IMR-90 (cell line): ENCODE measurements at regions not wholly inside any gene's neighbourhood (a gene's known extent, or its start where the extent isn't known, plus 50 kb on each side); places are given as distances from the start of the nearest gene placed in this dataset.

Experiments
- ATAC-seq: fragments of 200-7000 bp; cut with Tn5 transposase; 2 replicates; pipeline ENCODE4 v1.9.1; 2020; ENCODE audit warnings: low read depth, mild to moderate bottlenecking, moderate library complexity
- BruUV-seq: library from RNA; stranded (reverse); fragments of 400-500 nt; replicated peaks from 2 replicates; lab custom pipeline; 2021; lab: Mats Ljungman, UMichigan
- CTCF ChIA-PET: fragments of 300-600 bp; formaldehyde crosslinking; extraction: SDS; loops from one replicate; lab custom pipeline; 2021; ENCODE audit warnings: antibody characterized with exemption; lab: Yijun Ruan, JAX
- POLR2A ChIA-PET: fragments of 300-600 bp; sonication (Branson Sonifier 250); formaldehyde crosslinking; loops from one replicate; lab custom pipeline; 2022; ENCODE audit warnings: antibody characterized with exemption; ENCODE audit not compliant: unreplicated experiment; lab: Charles Lee
- DNase-seq: peaks from one replicate; pipeline ENCODE4 v3.0.0; 2013
- H2AFZ ChIP-seq: replicated peaks from 2 replicates; pipeline ENCODE3; 2013; ENCODE audit warnings: low read length, mild to moderate bottlenecking; ENCODE audit not compliant: poor library complexity
- H2AK5ac ChIP-seq: 2 replicates; pipeline ENCODE4 v1.6.1; 2013; ENCODE audit warnings: low read depth, low read length, inconsistent platforms
- H2AK9ac ChIP-seq: replicated peaks from 2 replicates; pipeline ENCODE3; 2013; ENCODE audit warnings: mild to moderate bottlenecking, low read depth, low read length, moderate library complexity; ENCODE audit not compliant: poor library complexity
- H2BK120ac ChIP-seq: 2 replicates; pipeline ENCODE4 v1.6.1; 2013; ENCODE audit warnings: low read depth, low read length, inconsistent platforms
- H2BK15ac ChIP-seq: 3 replicates; pipeline ENCODE4 v1.6.1; 2013; ENCODE audit warnings: low read depth, low read length, inconsistent platforms
- H2BK20ac ChIP-seq: 2 replicates; pipeline ENCODE4 v1.6.1; 2013; ENCODE audit warnings: low read depth, mild to moderate bottlenecking, inconsistent platforms, low read length, moderate library complexity
- H2BK5ac ChIP-seq: 2 replicates; pipeline ENCODE4 v1.6.1; 2013; ENCODE audit warnings: mild to moderate bottlenecking, low read depth, low read length, inconsistent platforms; ENCODE audit not compliant: poor library complexity, severe bottlenecking
- H3K14ac ChIP-seq: replicated peaks from 2 replicates; pipeline ENCODE4 v1.6.1; 2013; ENCODE audit warnings: low read depth, low read length, inconsistent platforms
- H3K18ac ChIP-seq: 2 replicates; pipeline ENCODE4 v1.6.1; 2013; ENCODE audit warnings: low read depth, low read length, control low read depth
- H3K23ac ChIP-seq: 2 replicates; pipeline ENCODE4 v1.6.1; 2013; ENCODE audit warnings: low read depth, low read length, inconsistent platforms
- H3K27ac ChIP-seq: 2 replicates; pipeline ENCODE4 v1.5.1; 2013; ENCODE audit warnings: mild to moderate bottlenecking, control low read depth, low read length; ENCODE audit not compliant: insufficient read depth
- H3K27me3 ChIP-seq: 2 replicates; pipeline ENCODE4 v1.6.1; 2013; ENCODE audit warnings: low read length; ENCODE audit not compliant: control insufficient read depth, insufficient read depth
- H3K36me3 ChIP-seq: 2 replicates; pipeline ENCODE4 v1.6.1; 2013; ENCODE audit warnings: low read length, mixed read lengths; ENCODE audit not compliant: control insufficient read depth, insufficient read depth
- H3K4ac ChIP-seq: 2 replicates; pipeline ENCODE4 v1.6.1; 2013; ENCODE audit warnings: low read depth, low read length, inconsistent platforms
- H3K4me1 ChIP-seq: 2 replicates; pipeline ENCODE4 v1.6.1; 2013; ENCODE audit warnings: low read length, mixed read lengths; ENCODE audit not compliant: control insufficient read depth, insufficient read depth
- H3K4me2 ChIP-seq: 2 replicates; pipeline ENCODE4 v1.6.1; 2013; ENCODE audit warnings: low read depth, mild to moderate bottlenecking, control low read depth, low read length, moderate library complexity
- H3K4me3 ChIP-seq: 2 replicates; pipeline ENCODE4 v1.5.1; 2013; ENCODE audit warnings: low read depth, mild to moderate bottlenecking, control low read depth, low read length, moderate library complexity; ENCODE audit not compliant: insufficient read depth
- H3K56ac ChIP-seq: 2 replicates; pipeline ENCODE4 v1.6.1; 2013; ENCODE audit warnings: low read length, inconsistent platforms; ENCODE audit not compliant: insufficient read depth; ENCODE audit errors: extremely low read depth
- H3K79me1 ChIP-seq, 2 experiments: 2 replicates each; pipeline ENCODE4 v1.6.1; 2013; ENCODE audit warnings: low read length in 2 of 2, inconsistent platforms in 1 of 2, low read depth in 1 of 2
- H3K9ac ChIP-seq: 2 replicates; pipeline ENCODE4 v1.6.1; 2013; ENCODE audit warnings: low read depth, low read length, control low read depth
- H3K9me1 ChIP-seq: 2 replicates; pipeline ENCODE4 v1.6.1; 2013; ENCODE audit warnings: low read length, inconsistent platforms; ENCODE audit not compliant: insufficient read depth
- H3K9me3 ChIP-seq: 2 replicates; pipeline ENCODE4 v1.6.1; 2013; ENCODE audit warnings: low read length; ENCODE audit not compliant: control insufficient read depth, insufficient read depth
- H4K20me1 ChIP-seq: 2 replicates; pipeline ENCODE4 v1.6.1; 2013; ENCODE audit warnings: low read length, inconsistent platforms; ENCODE audit not compliant: insufficient read depth
- H4K5ac ChIP-seq: 2 replicates; pipeline ENCODE4 v1.6.1; 2013; ENCODE audit warnings: mild to moderate bottlenecking, low read depth, low read length, control low read depth
- H4K8ac ChIP-seq, 2 experiments: 2 replicates each; pipeline ENCODE4 v1.6.1; 2013; ENCODE audit warnings: low read depth in 2 of 2, low read length in 2 of 2, control low read depth in 1 of 2, inconsistent platforms in 1 of 2
- H4K91ac ChIP-seq: 2 replicates; pipeline ENCODE4 v1.6.1; 2013; ENCODE audit warnings: low read depth, low read length, inconsistent platforms; ENCODE audit not compliant: insufficient read depth
- BHLHE40 ChIP-seq: fragments of 150-350 bp; IDR thresholded peaks from 2 replicates; pipeline ENCODE4 v1.6.1; 2016; ENCODE audit warnings: mild to moderate bottlenecking, low read depth, low read length
- CEBPB ChIP-seq: IDR thresholded peaks from 2 replicates; pipeline ENCODE4 v1.6.1; 2012; ENCODE audit warnings: low read depth, low read length, improper control_type of control experiment
- MAFK ChIP-seq: IDR thresholded peaks from 2 replicates; pipeline ENCODE4 v1.6.1; 2012; ENCODE audit warnings: low read depth, low read length, improper control_type of control experiment
- POLR2A ChIP-seq: IDR thresholded peaks from 2 replicates; pipeline ENCODE4 v1.6.1; 2012; ENCODE audit warnings: mild to moderate bottlenecking, low read depth, low read length
- RCOR1 ChIP-seq: IDR thresholded peaks from 2 replicates; pipeline ENCODE4 v1.6.1; 2012; ENCODE audit warnings: mild to moderate bottlenecking, low read length, improper control_type of control experiment; ENCODE audit not compliant: insufficient replicate concordance
- RFX5 ChIP-seq: IDR thresholded peaks from 2 replicates; pipeline ENCODE4 v1.8.0; 2012; ENCODE audit warnings: low read depth, mild to moderate bottlenecking, low read length, moderate library complexity
- SMC3 ChIP-seq: fragments of 150-350 bp; IDR thresholded peaks from 2 replicates; pipeline ENCODE4 v1.6.1; 2016; ENCODE audit warnings: low read depth, mild to moderate bottlenecking, antibody characterized with exemption, low read length, moderate library complexity
- WGBS, 2 experiments: methylation state at CpG; one replicate each; pipeline versions ENCODE4 v1.1.5 to v1.1.7; 2013; ENCODE audit warnings: missing lambda C conversion rate in 2 of 2; ENCODE audit not compliant: insufficient read length in 1 of 2; ENCODE audit errors: extremely low coverage in 2 of 2; 5-methylcytosine and 5-hydroxymethylcytosine counted together
- dilution Hi-C: fragments of 300-500 bp; cut with HindIII; formaldehyde crosslinking; loops from one replicate; pipeline ENCODE4 v1.14.3; 2018; ENCODE audit warnings: low sequenced_read_pairs; ENCODE audit not compliant: unreplicated experiment
- in situ Hi-C: fragments of 300-500 bp; cut with MboI; formaldehyde crosslinking; loops from 3 replicates; pipeline ENCODE4 v1.14.3; 2019; ENCODE audit warnings: low sequenced_read_pairs, inconsistent platforms, mixed read lengths
- intact Hi-C: fragments of 100-400 bp; cut with micrococcal nuclease; formaldehyde crosslinking; loops from 2 replicates; pipeline ENCODE4 v1.10.0; 2022
- TF ChIP-seq, protein P1 (sequence below): fragments of 150-350 bp; IDR thresholded peaks from 2 replicates; pipeline ENCODE4 v1.6.1; 2016; ENCODE audit warnings: low read depth, mild to moderate bottlenecking, low read length, moderate library complexity, borderline replicate concordance
- TF ChIP-seq, protein P2 (sequence below): fragments of 150-350 bp; IDR thresholded peaks from 2 replicates; pipeline ENCODE4 v1.6.1; 2017; ENCODE audit warnings: mild to moderate bottlenecking, antibody characterized with exemption, low read length, low read depth
- TF ChIP-seq, protein P3 (sequence below): conservative IDR thresholded peaks from 2 replicates; pipeline ENCODE4 v1.5.1; 2012; ENCODE audit warnings: mild to moderate bottlenecking, low read depth, low read length, improper control_type of control experiment

DNA sequence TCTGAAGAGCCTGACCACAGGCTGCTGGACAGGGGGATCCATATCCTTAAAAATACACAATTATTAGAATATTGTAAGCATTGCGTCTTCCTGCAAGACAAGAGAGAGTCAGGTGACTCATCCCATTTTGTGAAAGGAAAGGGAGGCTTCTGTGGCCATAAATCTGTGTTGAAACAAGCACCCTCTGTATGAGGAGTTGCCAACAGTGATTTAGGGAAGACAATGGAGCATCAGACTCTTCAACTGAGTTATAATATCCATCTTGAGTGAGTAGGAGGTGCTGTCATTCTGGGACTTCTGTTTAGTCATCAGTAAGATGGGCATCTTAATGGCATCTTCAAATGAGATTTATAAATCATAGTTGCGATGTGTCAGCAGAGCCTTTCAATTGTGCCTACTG, 554.5 kb downstream of the AACS start:
- ChIA-PET CTCF (no interaction called here), POLR2A (no interaction called here)
- Histone ChIP-seq H4K8ac (no peak overlapping the region), H2AFZ (no peak overlapping the region), H2AK9ac (no peak overlapping the region), H2BK15ac (no peak overlapping the region), H2BK120ac (no peak overlapping the region), H3K18ac (no peak overlapping the region), H3K9me1 (no peaks in the 10 kb centered on the region), H3K36me3 (no peaks in the 10 kb centered on the region), H4K20me1 (no peaks in the 10 kb centered on the region), H3K4me1 (no peaks in the 10 kb centered on the region), H3K9me3 (peaks cover 16% of the 10 kb centered on the region), H3K79me1 (no peaks in the 10 kb centered on the region), H3K27me3 (no peaks in the 10 kb centered on the region), H3K14ac (no peak overlapping the region), H3K4me3 (no peak overlapping the region), H3K4me2 (no peak overlapping the region), H4K91ac (no peak overlapping the region), H2BK5ac (no peak overlapping the region), H2BK20ac (no peak overlapping the region), H3K56ac (no peak overlapping the region), H4K5ac (no peak overlapping the region), H3K4ac (no peak overlapping the region), H3K27ac (no peak overlapping the region), H3K23ac (no peak overlapping the region), H3K9ac (no peak overlapping the region), H2AK5ac (no peak overlapping the region)
- no peak for DNase-seq
- TF ChIP-seq BHLHE40 (no peak), CEBPB (no peak), RCOR1 (no peak), SMC3 (no peak), RFX5 (no peak), POLR2A (no peak), MAFK (no peak)
- TF ChIP-seq, protein P1, sequence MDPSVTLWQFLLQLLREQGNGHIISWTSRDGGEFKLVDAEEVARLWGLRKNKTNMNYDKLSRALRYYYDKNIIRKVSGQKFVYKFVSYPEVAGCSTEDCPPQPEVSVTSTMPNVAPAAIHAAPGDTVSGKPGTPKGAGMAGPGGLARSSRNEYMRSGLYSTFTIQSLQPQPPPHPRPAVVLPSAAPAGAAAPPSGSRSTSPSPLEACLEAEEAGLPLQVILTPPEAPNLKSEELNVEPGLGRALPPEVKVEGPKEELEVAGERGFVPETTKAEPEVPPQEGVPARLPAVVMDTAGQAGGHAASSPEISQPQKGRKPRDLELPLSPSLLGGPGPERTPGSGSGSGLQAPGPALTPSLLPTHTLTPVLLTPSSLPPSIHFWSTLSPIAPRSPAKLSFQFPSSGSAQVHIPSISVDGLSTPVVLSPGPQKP = no peak
- TF ChIP-seq, protein P2, sequence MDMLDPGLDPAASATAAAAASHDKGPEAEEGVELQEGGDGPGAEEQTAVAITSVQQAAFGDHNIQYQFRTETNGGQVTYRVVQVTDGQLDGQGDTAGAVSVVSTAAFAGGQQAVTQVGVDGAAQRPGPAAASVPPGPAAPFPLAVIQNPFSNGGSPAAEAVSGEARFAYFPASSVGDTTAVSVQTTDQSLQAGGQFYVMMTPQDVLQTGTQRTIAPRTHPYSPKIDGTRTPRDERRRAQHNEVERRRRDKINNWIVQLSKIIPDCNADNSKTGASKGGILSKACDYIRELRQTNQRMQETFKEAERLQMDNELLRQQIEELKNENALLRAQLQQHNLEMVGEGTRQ = no peak
- TF ChIP-seq, protein P3, sequence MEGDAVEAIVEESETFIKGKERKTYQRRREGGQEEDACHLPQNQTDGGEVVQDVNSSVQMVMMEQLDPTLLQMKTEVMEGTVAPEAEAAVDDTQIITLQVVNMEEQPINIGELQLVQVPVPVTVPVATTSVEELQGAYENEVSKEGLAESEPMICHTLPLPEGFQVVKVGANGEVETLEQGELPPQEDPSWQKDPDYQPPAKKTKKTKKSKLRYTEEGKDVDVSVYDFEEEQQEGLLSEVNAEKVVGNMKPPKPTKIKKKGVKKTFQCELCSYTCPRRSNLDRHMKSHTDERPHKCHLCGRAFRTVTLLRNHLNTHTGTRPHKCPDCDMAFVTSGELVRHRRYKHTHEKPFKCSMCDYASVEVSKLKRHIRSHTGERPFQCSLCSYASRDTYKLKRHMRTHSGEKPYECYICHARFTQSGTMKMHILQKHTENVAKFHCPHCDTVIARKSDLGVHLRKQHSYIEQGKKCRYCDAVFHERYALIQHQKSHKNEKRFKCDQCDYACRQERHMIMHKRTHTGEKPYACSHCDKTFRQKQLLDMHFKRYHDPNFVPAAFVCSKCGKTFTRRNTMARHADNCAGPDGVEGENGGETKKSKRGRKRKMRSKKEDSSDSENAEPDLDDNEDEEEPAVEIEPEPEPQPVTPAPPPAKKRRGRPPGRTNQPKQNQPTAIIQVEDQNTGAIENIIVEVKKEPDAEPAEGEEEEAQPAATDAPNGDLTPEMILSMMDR = no peak
- BruUV-seq = no TSS peak
- dilution Hi-C loops = no loop called here
- in situ Hi-C loops = no loop called here
- WGBS, 2 experiments = no CpG with 5 or more reads among the region's 2 CpGs
- ATAC-seq = no peak
- intact Hi-C loops = no loop called here
